H9 (cell line): ENCODE measurements at regions not wholly inside any gene's neighbourhood (a gene's known extent, or its start where the extent isn't known, plus 50 kb on each side); places are given as distances from the start of the nearest gene placed in this dataset.

Experiments
- DNase-seq: peaks from one replicate; pipeline ENCODE4 v3.0.0-alpha.2; 2017
- H2AFZ ChIP-seq: one replicate; pipeline ENCODE4 v1.6.1; 2013; ENCODE audit warnings: mild to moderate bottlenecking, low read length, control low read depth, moderate library complexity
- H2AK5ac ChIP-seq: 2 replicates; pipeline ENCODE4 v1.6.1; 2013; ENCODE audit warnings: low read length, control low read depth, mixed read lengths; ENCODE audit not compliant: insufficient read length
- H2BK120ac ChIP-seq: one replicate; pipeline ENCODE4 v1.6.1; 2013; ENCODE audit warnings: low read depth, mild to moderate bottlenecking, low read length, control low read depth, inconsistent platforms; ENCODE audit not compliant: poor library complexity, severe bottlenecking
- H2BK12ac ChIP-seq: 2 replicates; pipeline ENCODE4 v1.6.1; 2013; ENCODE audit warnings: low read length, control low read depth, mixed read lengths, low read depth; ENCODE audit not compliant: insufficient read length
- H2BK15ac ChIP-seq: 2 replicates; pipeline ENCODE4 v1.6.1; 2013; ENCODE audit warnings: low read depth, low read length, control low read depth
- H2BK20ac ChIP-seq: one replicate; pipeline ENCODE4 v1.6.1; 2013; ENCODE audit warnings: low read depth, mild to moderate bottlenecking, low read length, control low read depth, inconsistent platforms; ENCODE audit not compliant: poor library complexity, severe bottlenecking
- H2BK5ac ChIP-seq: 2 replicates; pipeline ENCODE4 v1.6.1; 2013; ENCODE audit warnings: low read length, control low read depth, mixed read lengths; ENCODE audit not compliant: insufficient read length
- H3K14ac ChIP-seq: 2 replicates; pipeline ENCODE4 v1.6.1; 2013; ENCODE audit warnings: low read length, control low read depth; ENCODE audit not compliant: insufficient read depth
- H3K18ac ChIP-seq: 2 replicates; pipeline ENCODE4 v1.6.1; 2013; ENCODE audit warnings: low read depth, mild to moderate bottlenecking, mixed read lengths, low read length, control low read depth; ENCODE audit not compliant: insufficient read length
- H3K23ac ChIP-seq: 2 replicates; pipeline ENCODE4 v1.6.1; 2013; ENCODE audit warnings: low read length, control low read depth, mixed read lengths, low read depth; ENCODE audit not compliant: insufficient read length
- H3K23me2 ChIP-seq: 2 replicates; pipeline ENCODE4 v1.6.1; 2013; ENCODE audit warnings: low read depth, mild to moderate bottlenecking, mixed read lengths, low read length, control low read depth; ENCODE audit not compliant: insufficient read length, poor library complexity, severe bottlenecking
- H3K27ac ChIP-seq: 2 replicates; pipeline ENCODE4 v1.5.1; 2013; ENCODE audit warnings: low read length, control low read depth, mixed read lengths, low read depth; ENCODE audit not compliant: insufficient read length
- H3K27me3 ChIP-seq: 2 replicates; pipeline ENCODE4 v1.6.1; 2013; ENCODE audit warnings: low read length, control low read depth, inconsistent platforms; ENCODE audit not compliant: insufficient read depth
- H3K4ac ChIP-seq: 2 replicates; pipeline ENCODE4 v1.6.1; 2013; ENCODE audit warnings: low read depth, mild to moderate bottlenecking, control low read depth, inconsistent platforms, low read length, moderate library complexity
- H3K4me1 ChIP-seq: 2 replicates; pipeline ENCODE4 v1.6.1; 2013; ENCODE audit warnings: low read length, control low read depth, inconsistent platforms; ENCODE audit not compliant: insufficient read depth
- H3K4me2 ChIP-seq: 2 replicates; pipeline ENCODE4 v1.6.1; 2013; ENCODE audit warnings: low read length, control low read depth, mixed read lengths; ENCODE audit not compliant: insufficient read length, insufficient read depth
- H3K56ac ChIP-seq: 2 replicates; pipeline ENCODE4 v1.6.1; 2013; ENCODE audit warnings: low read depth, mild to moderate bottlenecking, mixed read lengths, low read length, control low read depth; ENCODE audit not compliant: insufficient read length
- H3K79me1 ChIP-seq: 2 replicates; pipeline ENCODE4 v1.6.1; 2013; ENCODE audit warnings: low read depth, mild to moderate bottlenecking, moderate library complexity, low read length, control low read depth, inconsistent platforms; ENCODE audit not compliant: insufficient read depth, poor library complexity, severe bottlenecking
- H3K79me2 ChIP-seq: 2 replicates; pipeline ENCODE4 v1.6.1; 2013; ENCODE audit warnings: low read length, control low read depth, inconsistent platforms; ENCODE audit not compliant: insufficient read depth
- H3K9ac ChIP-seq: 2 replicates; pipeline ENCODE4 v1.6.1; 2013; ENCODE audit warnings: low read length, control low read depth, mixed read lengths; ENCODE audit not compliant: insufficient read length; ENCODE audit errors: extremely low read depth
- H3K9me3 ChIP-seq: one replicate; pipeline ENCODE4 v1.6.1; 2013; ENCODE audit warnings: low read depth, low read length, inconsistent platforms; ENCODE audit not compliant: control insufficient read depth
- H3T11ph ChIP-seq: one replicate; pipeline ENCODE4 v1.6.1; 2013; ENCODE audit warnings: mild to moderate bottlenecking, low read length, control low read depth, inconsistent platforms
- H4K20me1 ChIP-seq: one replicate; pipeline ENCODE4 v1.6.1; 2013; ENCODE audit not compliant: control insufficient read depth, insufficient read length, insufficient read depth
- H4K5ac ChIP-seq: 2 replicates; pipeline ENCODE4 v1.6.1; 2013; ENCODE audit warnings: low read depth, mild to moderate bottlenecking, mixed read lengths, low read length, control low read depth; ENCODE audit not compliant: insufficient read length
- H4K8ac ChIP-seq: replicated peaks from 2 replicates; pipeline ENCODE4 v1.6.1; 2013; ENCODE audit warnings: low read length, control low read depth, mixed read lengths, low read depth; ENCODE audit not compliant: insufficient read length
- H4K91ac ChIP-seq: 2 replicates; pipeline ENCODE4 v1.6.1; 2013; ENCODE audit warnings: low read depth, mild to moderate bottlenecking, moderate library complexity, mixed read lengths, low read length, control low read depth; ENCODE audit not compliant: insufficient read length
- H3K27ac Mint-ChIP-seq, 3 experiments: 2 replicates in 2 of 3; 3 replicates in 1 of 3; pipeline ENCODE4 v1.8.0; 2020 to 2021; ENCODE audit warnings: mixed read lengths in 3 of 3, mild to moderate bottlenecking in 1 of 3, moderate library complexity in 1 of 3
- H3K27me3 Mint-ChIP-seq: 2 replicates; pipeline ENCODE4 v1.8.0; 2021; ENCODE audit warnings: low read depth, mild to moderate bottlenecking, moderate library complexity, mixed read lengths
- H3K36me3 Mint-ChIP-seq, 3 experiments: 2 replicates in 2 of 3; 3 replicates in 1 of 3; pipeline ENCODE4 v1.8.0; 2020 to 2021; ENCODE audit warnings: low read depth in 3 of 3, mixed read lengths in 3 of 3; ENCODE audit not compliant: insufficient read depth in 1 of 3
- H3K4me1 Mint-ChIP-seq, 2 experiments: 2 replicates each; pipeline ENCODE4 v1.8.0; 2020; ENCODE audit warnings: mixed read lengths in 2 of 2
- H3K4me3 Mint-ChIP-seq, 2 experiments: 2 replicates in 1 of 2; 3 replicates in 1 of 2; pipeline ENCODE4 v1.8.0; 2020 to 2021; ENCODE audit warnings: mild to moderate bottlenecking in 2 of 2, mixed read lengths in 2 of 2, moderate library complexity in 1 of 2
- H3K9me3 Mint-ChIP-seq, 2 experiments: 2 replicates in 1 of 2; 3 replicates in 1 of 2; pipeline ENCODE4 v1.8.0; 2020; ENCODE audit warnings: mild to moderate bottlenecking in 2 of 2, mixed read lengths in 2 of 2, moderate library complexity in 1 of 2
- whole genome bisulfite sequencing: extraction: QIAGEN DNeasy Blood & Tissue Kit; methylation state at CpG from one replicate; pipeline ENCODE4 v1.1.7; 2013; ENCODE audit warnings: missing lambda C conversion rate, low lambda C conversion rate, mixed read lengths; ENCODE audit not compliant: insufficient read length; ENCODE audit errors: extremely low coverage; 5-methylcytosine and 5-hydroxymethylcytosine counted together
- TF ChIP-seq, protein P1 (sequence below): fragments of 200-600 bp; sonication (generic); conservative IDR thresholded peaks from 3 replicates; pipeline ENCODE4 v1.8.0; 2021; ENCODE audit warnings: antibody characterized with exemption, mild to moderate bottlenecking

DNA sequence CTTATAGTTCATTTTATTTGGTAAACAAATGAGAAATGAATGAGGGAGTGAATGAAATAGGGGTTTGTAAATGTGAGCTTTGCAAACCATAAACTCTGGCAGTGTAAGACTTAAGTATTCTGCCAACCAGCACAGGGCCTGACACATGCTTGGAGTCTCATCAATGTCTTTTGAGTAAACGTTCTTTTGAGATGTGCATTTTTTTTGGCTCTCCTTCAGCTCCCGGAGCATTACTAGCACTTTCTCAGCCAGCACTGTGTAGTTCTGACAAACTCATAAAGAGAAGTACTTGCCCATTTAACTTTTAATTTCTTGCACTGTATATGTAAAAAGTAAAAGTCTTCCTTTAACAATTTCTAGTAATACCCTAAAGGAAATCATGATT is 245.3 kb downstream of the HS3ST1 start:
- H2BK5ac ChIP-seq = no peak overlapping the region
- no peak overlapping the region for H3K9ac ChIP-seq
- no peaks in the 10 kb centered on the region for H3K36me3 Mint-ChIP-seq
- H3K27me3 ChIP-seq = no peaks in the 10 kb centered on the region
- no peak overlapping the region for H2AFZ ChIP-seq
- H3K4ac ChIP-seq = no peak overlapping the region
- H3K14ac ChIP-seq = no peak overlapping the region
- TF ChIP-seq, protein P1, sequence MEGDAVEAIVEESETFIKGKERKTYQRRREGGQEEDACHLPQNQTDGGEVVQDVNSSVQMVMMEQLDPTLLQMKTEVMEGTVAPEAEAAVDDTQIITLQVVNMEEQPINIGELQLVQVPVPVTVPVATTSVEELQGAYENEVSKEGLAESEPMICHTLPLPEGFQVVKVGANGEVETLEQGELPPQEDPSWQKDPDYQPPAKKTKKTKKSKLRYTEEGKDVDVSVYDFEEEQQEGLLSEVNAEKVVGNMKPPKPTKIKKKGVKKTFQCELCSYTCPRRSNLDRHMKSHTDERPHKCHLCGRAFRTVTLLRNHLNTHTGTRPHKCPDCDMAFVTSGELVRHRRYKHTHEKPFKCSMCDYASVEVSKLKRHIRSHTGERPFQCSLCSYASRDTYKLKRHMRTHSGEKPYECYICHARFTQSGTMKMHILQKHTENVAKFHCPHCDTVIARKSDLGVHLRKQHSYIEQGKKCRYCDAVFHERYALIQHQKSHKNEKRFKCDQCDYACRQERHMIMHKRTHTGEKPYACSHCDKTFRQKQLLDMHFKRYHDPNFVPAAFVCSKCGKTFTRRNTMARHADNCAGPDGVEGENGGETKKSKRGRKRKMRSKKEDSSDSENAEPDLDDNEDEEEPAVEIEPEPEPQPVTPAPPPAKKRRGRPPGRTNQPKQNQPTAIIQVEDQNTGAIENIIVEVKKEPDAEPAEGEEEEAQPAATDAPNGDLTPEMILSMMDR = no peak
- no peaks in the 10 kb centered on the region for H3K79me1 ChIP-seq
- no peaks in the 10 kb centered on the region for H3K79me2 ChIP-seq
- DNase-seq = no peak
- no peaks in the 10 kb centered on the region for H3K9me3 ChIP-seq
- H2BK120ac ChIP-seq = no peak overlapping the region
- no peak overlapping the region for H2BK20ac ChIP-seq
- no peak overlapping the region for H3K23ac ChIP-seq
- no peak overlapping the region for H4K91ac ChIP-seq
- no peak overlapping the region for H3T11ph ChIP-seq
- H3K4me2 ChIP-seq = no peak overlapping the region
- H3K27ac Mint-ChIP-seq = no peak overlapping the region
- H3K4me3 Mint-ChIP-seq = no peak overlapping the region
- no peak overlapping the region for H4K5ac ChIP-seq
- no peak overlapping the region for H3K27ac ChIP-seq
- no peak overlapping the region for H2BK15ac ChIP-seq
- no peaks in the 10 kb centered on the region for H3K23me2 ChIP-seq
- H2BK12ac ChIP-seq = no peak overlapping the region
- H3K9me3 Mint-ChIP-seq = no peaks in the 10 kb centered on the region
- no peaks in the 10 kb centered on the region for H3K27me3 Mint-ChIP-seq
- no peak overlapping the region for H3K18ac ChIP-seq
- no peaks in the 10 kb centered on the region for H3K4me1 ChIP-seq
- no peaks in the 10 kb centered on the region for H4K20me1 ChIP-seq
- no CpG with 5 or more reads among the region's 2 CpGs for WGBS
- no peaks in the 10 kb centered on the region for H3K4me1 Mint-ChIP-seq
- no peak overlapping the region for H4K8ac ChIP-seq
- H3K56ac ChIP-seq = no peak overlapping the region
- no peak overlapping the region for H2AK5ac ChIP-seq
